Skeletal muscle satellite cell (primary cell): ENCODE measurements at regions not wholly inside any gene's neighbourhood (a gene's known extent, or its start where the extent isn't known, plus 50 kb on each side); places are given as distances from the start of the nearest gene placed in this dataset.

ENCODE experiments used
- H3K27me3 ChIP-seq: 2 replicates; pipeline ENCODE4 v1.7.0; 2013; ENCODE audit warnings: low read length; ENCODE audit not compliant: control insufficient read depth, insufficient read depth
- H3K36me3 ChIP-seq: 2 replicates; pipeline ENCODE4 v1.7.0; 2013; ENCODE audit warnings: mild to moderate bottlenecking, control low read depth, low read length; ENCODE audit not compliant: insufficient read depth
- H3K4me1 ChIP-seq: 2 replicates; pipeline ENCODE4 v1.7.0; 2013; ENCODE audit warnings: low read length; ENCODE audit not compliant: control insufficient read depth, insufficient read depth
- H3K4me2 ChIP-seq: 2 replicates; pipeline ENCODE4 v1.7.0; 2013; ENCODE audit warnings: mild to moderate bottlenecking, low read length
- H3K4me3 ChIP-seq: 2 replicates; pipeline ENCODE4 v1.7.0; 2013; ENCODE audit warnings: low read length
- H3K9ac ChIP-seq: 2 replicates; pipeline ENCODE4 v1.7.0; 2013; ENCODE audit warnings: mild to moderate bottlenecking, low read depth, low read length, moderate library complexity
- H3K9me3 ChIP-seq: replicated peaks from 2 replicates; pipeline ENCODE4 v1.7.0; 2013; ENCODE audit warnings: mild to moderate bottlenecking, control low read depth, low read length

DNA sequence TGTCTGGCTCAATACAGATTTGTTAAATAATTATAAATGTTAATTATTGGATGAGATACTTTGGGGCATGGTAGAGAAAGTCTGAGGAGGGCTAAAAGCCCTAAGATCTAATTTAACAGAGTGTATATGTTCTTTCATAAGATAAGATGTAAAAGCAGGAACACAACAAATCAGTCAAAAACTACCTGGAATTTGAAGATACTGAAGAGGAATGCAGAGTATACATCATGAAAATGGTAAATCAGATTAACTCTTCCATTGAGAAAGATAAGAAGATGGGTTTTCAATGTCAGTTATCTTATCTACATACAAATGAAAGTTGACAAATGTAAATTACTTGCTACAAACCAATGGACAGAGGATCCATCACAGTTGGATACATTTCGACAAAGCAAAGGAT, 107.3 kb upstream of the NFIB start:
- Histone ChIP-seq H3K4me3 (no peak overlapping the region), H3K9ac (no peak overlapping the region), H3K4me1 (peaks cover 14% of the 10 kb centered on the region), H3K36me3 (no peaks in the 10 kb centered on the region), H3K27me3 (peaks cover 83% of the 10 kb centered on the region), H3K9me3 (no peaks in the 10 kb centered on the region), H3K4me2 (no peak overlapping the region)

DNA sequence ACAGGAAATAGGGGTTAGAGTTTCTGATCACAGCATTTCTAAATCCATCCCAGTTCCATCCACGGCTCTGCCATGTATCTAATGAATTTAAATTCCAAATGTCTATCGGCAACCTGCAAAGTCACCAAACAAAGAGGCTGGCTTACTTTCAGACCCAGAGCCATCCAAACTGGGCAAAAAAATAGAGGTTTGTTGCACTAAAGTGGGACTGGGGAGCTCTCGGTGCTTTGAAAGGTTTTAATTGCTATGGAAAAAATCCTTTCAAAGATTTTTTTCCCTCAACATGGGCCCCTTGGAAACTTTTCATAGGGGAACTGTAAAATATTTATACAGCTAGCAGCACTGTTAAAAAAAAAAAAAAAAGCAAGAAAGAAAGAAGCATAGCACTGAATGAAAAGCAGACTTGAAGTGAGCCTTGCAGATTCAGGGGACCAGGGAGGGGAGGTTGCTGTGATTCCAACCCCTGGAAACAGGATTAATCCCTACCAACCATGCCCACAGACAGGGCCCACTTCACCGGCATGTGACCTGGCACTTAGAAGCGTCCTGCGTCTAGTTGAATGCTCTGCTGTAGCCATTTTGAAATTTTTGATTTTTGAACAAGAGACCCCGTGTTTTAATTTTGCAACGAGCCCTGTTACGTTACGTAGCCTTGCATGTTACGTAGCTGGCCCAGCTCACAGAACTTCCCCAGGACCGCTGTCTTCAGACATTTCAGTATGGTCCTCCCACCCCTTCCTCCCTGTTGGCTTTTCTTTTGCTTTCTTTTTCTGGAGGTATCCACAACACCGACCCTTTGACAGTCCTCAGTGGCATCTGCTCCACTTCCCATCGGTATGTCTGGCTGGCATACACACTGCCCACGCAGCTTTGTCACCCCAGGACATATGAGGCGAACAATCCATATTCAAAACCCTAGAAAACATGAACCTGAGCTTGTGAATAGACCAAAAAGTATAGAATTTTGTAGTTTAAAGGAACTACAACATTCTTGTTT, 105.3 kb upstream of the NFIB start:
- H3K4me3 ChIP-seq: no peak overlapping the region

DNA sequence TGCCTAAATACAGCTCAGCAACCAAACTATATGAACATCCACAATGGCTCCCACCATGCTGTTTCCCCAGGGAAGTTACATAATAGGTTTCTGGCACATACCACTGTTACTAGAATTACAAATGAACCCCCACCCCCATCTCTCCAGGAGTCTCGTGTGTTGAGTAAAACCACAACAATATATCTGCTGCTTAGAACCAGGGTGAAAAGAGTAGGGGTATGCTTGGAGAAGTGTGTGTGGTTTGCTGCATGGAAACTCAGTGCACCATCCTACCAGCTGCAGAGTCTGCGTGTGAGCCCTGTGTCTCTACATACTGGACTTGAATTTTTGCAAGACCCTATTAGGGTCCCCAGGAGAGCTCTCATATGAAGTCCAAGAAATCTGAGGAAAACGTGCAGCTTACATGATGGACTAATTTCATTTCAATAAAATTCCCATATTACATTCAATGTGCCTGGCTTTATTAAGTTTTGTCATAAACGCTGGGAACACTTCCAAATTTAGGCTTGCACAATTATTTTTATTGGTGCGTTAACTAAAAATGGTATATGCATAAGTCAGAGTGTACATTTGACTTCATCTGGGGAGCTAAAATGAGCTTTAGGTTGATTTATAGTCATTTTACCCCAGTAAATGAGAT, 104.5 kb upstream of the NFIB start:
- Histone ChIP-seq H3K9me3 (peaks cover 8% of the 10 kb centered on the region), H3K4me3 (no peak overlapping the region), H3K4me2 (no peak overlapping the region), H3K36me3 (no peaks in the 10 kb centered on the region), H3K27me3 (peaks cover 82% of the 10 kb centered on the region), H3K4me1 (peaks cover 7% of the 10 kb centered on the region), H3K9ac (no peak overlapping the region)

More for the DNA sequence above, 105.3 kb upstream of the NFIB start:
- Histone ChIP-seq H3K9me3 (peaks cover 8% of the 10 kb centered on the region), H3K9ac (no peak overlapping the region), H3K27me3 (peaks cover 77% of the 10 kb centered on the region), H3K4me1 (peaks cover 15% of the 10 kb centered on the region), H3K4me2 (no peak overlapping the region), H3K36me3 (no peaks in the 10 kb centered on the region)

DNA sequence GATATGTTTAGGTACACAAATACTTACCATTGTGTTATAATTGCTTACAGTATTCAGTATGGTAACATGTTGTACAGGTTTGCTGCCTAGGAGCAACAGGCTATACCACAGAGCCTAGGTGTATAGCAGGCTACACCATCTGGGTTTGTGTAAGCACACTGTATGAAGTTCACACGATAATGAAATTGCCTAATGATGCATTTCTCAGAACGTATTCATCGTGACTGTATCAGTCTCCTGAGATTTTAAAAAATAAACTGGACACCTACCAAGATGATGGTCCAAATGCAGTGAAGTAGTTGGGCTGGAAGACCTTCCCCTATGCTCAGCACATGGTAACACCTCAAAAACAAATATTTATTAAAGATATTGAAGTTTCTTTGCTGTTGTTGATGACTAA, 103.3 kb upstream of the NFIB start:
- H3K36me3 ChIP-seq: no peaks in the 10 kb centered on the region
- H3K9me3 ChIP-seq: peaks cover 8% of the 10 kb centered on the region
- H3K4me3 ChIP-seq: no peak overlapping the region
- no peak overlapping the region for H3K4me2 ChIP-seq
- no peak overlapping the region for H3K9ac ChIP-seq
- peaks cover 3% of the 10 kb centered on the region for H3K4me1 ChIP-seq
- H3K27me3 ChIP-seq: peaks cover 82% of the 10 kb centered on the region

DNA sequence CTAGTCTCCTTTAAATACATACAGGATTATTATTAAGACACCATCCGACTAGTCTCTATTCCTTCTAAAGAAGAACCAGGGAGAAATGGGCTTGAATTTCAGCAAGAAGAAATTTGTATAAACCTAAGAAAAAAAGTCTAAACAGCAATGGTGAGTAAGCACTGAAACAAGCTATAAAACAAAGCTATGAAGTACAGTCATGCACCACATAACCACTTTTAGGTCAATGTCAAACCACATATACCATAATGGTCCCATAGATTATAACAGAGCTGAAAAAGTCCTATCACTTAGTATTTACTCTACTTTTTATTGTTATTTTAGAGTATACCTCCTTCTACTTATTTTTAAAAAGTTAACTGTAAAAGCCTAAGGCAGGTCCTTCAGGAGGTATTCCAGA, 102.0 kb upstream of the NFIB start:
- no peak overlapping the region for H3K4me2 ChIP-seq
- peaks cover 83% of the 10 kb centered on the region for H3K27me3 ChIP-seq
- H3K9ac ChIP-seq: no peak overlapping the region
- H3K4me3 ChIP-seq: no peak overlapping the region
- H3K36me3 ChIP-seq: no peaks in the 10 kb centered on the region
- H3K9me3 ChIP-seq: peaks cover 8% of the 10 kb centered on the region
- peaks cover 3% of the 10 kb centered on the region for H3K4me1 ChIP-seq

DNA sequence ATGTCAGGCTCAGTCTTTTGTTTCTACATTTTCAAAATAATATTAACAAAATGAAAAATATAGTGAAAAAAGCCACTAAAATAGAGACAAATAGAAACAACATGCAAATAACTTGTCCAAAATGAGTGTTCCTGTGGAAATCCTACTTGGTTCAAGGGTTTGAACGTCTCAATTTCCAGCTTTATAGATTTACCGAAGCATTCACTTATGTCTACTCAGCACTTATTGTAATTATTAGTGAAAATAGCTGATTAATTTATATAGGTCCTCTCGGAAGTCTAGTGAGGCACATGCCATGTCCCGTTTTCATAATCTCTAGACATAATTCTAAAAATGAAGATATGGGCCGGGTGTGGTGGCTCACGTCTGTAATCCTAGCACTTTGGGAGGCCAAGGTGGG, 99.9 kb upstream of the NFIB start:
- H3K27me3 ChIP-seq: peaks cover 83% of the 10 kb centered on the region
- no peak overlapping the region for H3K9ac ChIP-seq
- H3K4me3 ChIP-seq: no peak overlapping the region
- no peak overlapping the region for H3K4me2 ChIP-seq
- peaks cover 3% of the 10 kb centered on the region for H3K4me1 ChIP-seq
- no peaks in the 10 kb centered on the region for H3K36me3 ChIP-seq
- H3K9me3 ChIP-seq: peaks cover 8% of the 10 kb centered on the region

DNA sequence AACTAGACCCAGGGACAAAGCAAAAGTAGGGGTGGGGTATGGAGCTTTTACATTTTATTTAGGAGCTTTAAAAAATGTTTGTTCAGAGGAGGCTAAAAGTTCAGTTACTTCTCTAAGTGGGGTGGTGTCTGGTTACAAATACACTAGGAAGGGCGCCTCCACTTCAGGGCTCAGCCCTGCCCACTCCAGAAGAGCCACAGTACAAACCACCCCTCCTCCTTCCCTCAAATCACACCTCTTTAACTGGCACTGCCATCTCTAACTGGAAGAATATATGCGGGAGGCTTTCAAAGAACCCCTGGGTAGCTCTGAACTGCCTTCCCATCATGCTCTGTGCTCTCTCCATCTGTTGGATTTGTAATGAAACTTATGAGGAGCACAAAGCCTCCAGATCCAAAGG, 98.8 kb upstream of the NFIB start:
- peaks cover 8% of the 10 kb centered on the region for H3K9me3 ChIP-seq
- H3K36me3 ChIP-seq: no peaks in the 10 kb centered on the region
- no peak overlapping the region for H3K4me3 ChIP-seq
- no peak overlapping the region for H3K4me2 ChIP-seq
- H3K9ac ChIP-seq: no peak overlapping the region
- H3K27me3 ChIP-seq: peaks cover 83% of the 10 kb centered on the region
- peaks cover 3% of the 10 kb centered on the region for H3K4me1 ChIP-seq

DNA sequence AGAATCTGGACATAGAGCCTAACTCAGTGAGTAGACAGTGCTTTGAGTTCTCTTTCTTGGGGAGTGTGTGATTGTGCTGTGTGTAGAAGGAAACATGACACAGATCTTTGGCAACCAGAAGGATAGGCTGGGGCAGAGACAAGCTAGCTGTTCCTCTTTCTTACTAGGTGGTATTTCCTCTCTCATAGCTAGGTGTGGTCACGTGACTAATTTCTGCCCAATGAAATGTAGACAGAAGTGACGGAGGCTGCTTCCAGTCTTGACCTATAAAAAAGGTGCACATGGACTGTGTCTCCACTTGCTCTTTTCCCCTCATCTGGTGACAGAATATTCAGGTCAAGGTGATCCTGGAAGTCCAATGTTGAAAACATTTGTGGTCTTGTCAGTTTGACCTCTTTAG, 92.5 kb upstream of the NFIB start:
- Histone ChIP-seq H3K9ac (no peak overlapping the region), H3K4me3 (no peak overlapping the region), H3K9me3 (no peaks in the 10 kb centered on the region), H3K36me3 (no peaks in the 10 kb centered on the region), H3K4me2 (no peak overlapping the region), H3K4me1 (no peaks in the 10 kb centered on the region), H3K27me3 (peaks cover 97% of the 10 kb centered on the region)

DNA sequence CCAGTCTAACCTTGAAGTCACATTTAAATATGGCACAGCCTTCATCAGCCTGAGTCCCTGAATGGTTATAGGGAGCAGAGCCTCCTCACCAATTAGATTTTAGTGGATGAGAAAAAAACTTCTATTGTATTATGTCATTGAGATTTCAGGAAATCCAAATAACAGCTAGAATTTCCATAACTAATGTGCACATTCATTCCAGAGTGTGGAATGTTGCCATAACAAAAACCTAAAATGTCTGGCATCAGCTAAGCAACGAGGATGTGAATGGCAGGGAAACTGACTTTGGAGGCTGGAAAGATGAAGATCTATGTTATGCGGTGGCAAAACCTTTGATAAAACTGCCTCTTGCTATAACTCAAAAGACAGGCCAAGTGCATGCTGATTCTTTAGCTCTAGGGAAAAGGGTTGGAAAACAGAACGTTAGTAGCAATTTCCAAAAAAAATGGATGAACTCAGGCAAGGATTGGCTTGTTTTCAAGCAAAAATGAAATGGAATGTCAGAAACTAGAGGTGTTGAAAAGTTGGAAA, 91.3 kb upstream of the NFIB start:
- Histone ChIP-seq H3K9me3 (no peaks in the 10 kb centered on the region), H3K36me3 (no peaks in the 10 kb centered on the region), H3K4me1 (peaks cover 9% of the 10 kb centered on the region), H3K9ac (no peak overlapping the region), H3K4me3 (no peak overlapping the region), H3K27me3 (peaks cover 93% of the 10 kb centered on the region), H3K4me2 (no peak overlapping the region)

DNA sequence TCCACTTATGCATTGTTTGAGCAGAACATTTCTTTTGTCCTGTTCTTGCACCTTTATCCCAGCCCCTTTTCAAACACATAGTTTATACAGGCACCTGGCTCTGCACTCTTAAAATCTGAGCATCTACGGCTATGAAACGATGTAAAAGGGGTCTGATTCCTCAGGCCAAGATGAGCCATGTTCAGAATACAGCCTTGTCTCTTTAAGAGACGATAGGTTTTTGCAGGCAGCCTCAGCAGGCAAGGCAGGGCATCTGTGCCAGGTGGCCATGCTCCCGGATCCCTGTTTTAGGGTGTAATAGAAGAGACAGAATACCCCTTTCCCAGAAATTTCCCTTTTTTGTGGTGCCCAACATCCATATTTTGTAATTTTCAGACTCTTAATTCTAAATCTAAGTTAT, 89.1 kb upstream of the NFIB start:
- Histone ChIP-seq H3K27me3 (peaks cover 82% of the 10 kb centered on the region), H3K4me3 (no peak overlapping the region), H3K36me3 (no peaks in the 10 kb centered on the region), H3K4me2 (no peak overlapping the region), H3K4me1 (peaks cover 14% of the 10 kb centered on the region), H3K9me3 (no peaks in the 10 kb centered on the region), H3K9ac (no peak overlapping the region)

DNA sequence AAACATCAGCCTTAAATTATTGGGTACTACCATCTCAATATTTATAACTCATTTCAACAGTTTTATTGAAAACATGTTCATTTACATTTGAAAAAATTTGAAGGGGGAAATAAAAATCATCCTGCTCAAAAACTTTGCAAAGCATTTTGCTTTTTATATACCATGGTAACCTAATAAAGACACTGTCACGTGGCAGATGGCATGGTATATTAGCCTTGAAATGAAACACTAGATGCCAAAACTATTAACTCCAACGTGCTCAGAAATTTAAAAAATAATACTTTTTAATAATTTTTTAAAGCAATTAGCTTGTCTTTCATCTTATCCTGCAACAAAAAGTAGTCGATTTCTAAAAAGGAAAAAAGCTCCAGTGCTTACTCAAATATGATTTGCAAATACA, 88.6 kb upstream of the NFIB start:
- Histone ChIP-seq H3K4me1 (peaks cover 14% of the 10 kb centered on the region), H3K36me3 (no peaks in the 10 kb centered on the region), H3K4me3 (no peak overlapping the region), H3K9me3 (no peaks in the 10 kb centered on the region), H3K4me2 (no peak overlapping the region), H3K27me3 (peaks cover 83% of the 10 kb centered on the region), H3K9ac (no peak overlapping the region)
